ENCODE measurements at regions not wholly inside any gene's neighbourhood (a gene's known extent, or its start where the extent isn't known, plus 50 kb on each side); places are given as distances from the start of the nearest gene placed in this dataset.

GRCh38 chr9:90722071-90722470 is 79.4 kb upstream of the DIRAS2 start:
- Histone ChIP-seq H4K20me1 (ENCODE audit: insufficient read depth, low read length, poor library complexity, severe bottlenecking) (no peaks in the 10 kb centered on the region), H3K4me2 (ENCODE audit: low read depth, low read length, poor library complexity, severe bottlenecking) (no peak overlapping the region), H3K36me3 (ENCODE audit: insufficient read depth, low read length) (no peaks in the 10 kb centered on the region), H3K4me3 (ENCODE audit: low read length, poor library complexity, severe bottlenecking) (no peak overlapping the region), H3K9me3 (ENCODE audit: insufficient read depth, low read depth, low read length) (no peaks in the 10 kb centered on the region), H3K9ac (ENCODE audit: low read depth, low read length, poor library complexity, severe bottlenecking) (no peak overlapping the region), H3K9me2 (replicated peaks; ENCODE audit: low read depth, low read length) (no peaks in the 10 kb centered on the region), H3K79me2 (ENCODE audit: insufficient read depth, low read length) (no peaks in the 10 kb centered on the region), H3K27me3 (ENCODE audit: insufficient read depth, low read length, poor library complexity, severe bottlenecking) (no peaks in the 10 kb centered on the region), H2AFZ (ENCODE audit: low read length) (no peak overlapping the region), H3F3A (ENCODE audit: low read depth) (no peaks in the 10 kb centered on the region), H3K4me1 (ENCODE audit: insufficient read depth, low read length, poor library complexity, severe bottlenecking) (no peaks in the 10 kb centered on the region)
- TF ChIP-seq CTCF (conservative IDR thresholded peaks at IDR 0.05; ENCODE audit: low read length) (no peak), EZH2phosphoT487 (IDR thresholded peaks at IDR 0.05; ENCODE audit: borderline replicate concordance) (no peak)

- no peaks in the 10 kb centered on the region for H3K27me3 ChIP-seq (ENCODE audit: insufficient read depth, low read length, poor library complexity, severe bottlenecking)
- TF ChIP-seq EZH2phosphoT487 (IDR thresholded peaks at IDR 0.05; ENCODE audit: borderline replicate concordance) (no peak), CTCF (conservative IDR thresholded peaks at IDR 0.05; ENCODE audit: low read length) (no peak)
Measured at GRCh38 chr9:90720621-90721265, 78.1 kb upstream of the DIRAS2 start.

GRCh38 chr9:90706230-90706629 is 63.6 kb upstream of the DIRAS2 start:
- H2AFZ ChIP-seq (ENCODE audit: low read length) = no peak overlapping the region
- no peaks in the 10 kb centered on the region for H3K36me3 ChIP-seq (ENCODE audit: insufficient read depth, low read length)
- H3F3A ChIP-seq (ENCODE audit: low read depth) = no peaks in the 10 kb centered on the region
- H3K9me2 ChIP-seq (replicated peaks; ENCODE audit: low read depth, low read length) = no peaks in the 10 kb centered on the region
- H3K4me2 ChIP-seq (ENCODE audit: low read depth, low read length, poor library complexity, severe bottlenecking) = no peak overlapping the region
- H3K4me3 ChIP-seq (ENCODE audit: low read length, poor library complexity, severe bottlenecking) = no peak overlapping the region
- no peak overlapping the region for H3K9ac ChIP-seq (ENCODE audit: low read depth, low read length, poor library complexity, severe bottlenecking)
- H3K4me1 ChIP-seq (ENCODE audit: insufficient read depth, low read length, poor library complexity, severe bottlenecking) = no peaks in the 10 kb centered on the region
- no peaks in the 10 kb centered on the region for H4K20me1 ChIP-seq (ENCODE audit: insufficient read depth, low read length, poor library complexity, severe bottlenecking)
- no peaks in the 10 kb centered on the region for H3K9me3 ChIP-seq (ENCODE audit: insufficient read depth, low read depth, low read length)
- TF ChIP-seq EZH2phosphoT487 (IDR thresholded peaks at IDR 0.05; ENCODE audit: borderline replicate concordance) = no peak
- TF ChIP-seq CTCF (conservative IDR thresholded peaks at IDR 0.05; ENCODE audit: low read length) = no peak
- no peaks in the 10 kb centered on the region for H3K79me2 ChIP-seq (ENCODE audit: insufficient read depth, low read length)
- no peaks in the 10 kb centered on the region for H3K27me3 ChIP-seq (ENCODE audit: insufficient read depth, low read length, poor library complexity, severe bottlenecking)

More at GRCh38 chr9:90720621-90721265, 78.1 kb upstream of the DIRAS2 start:
- no peaks in the 10 kb centered on the region for H3K36me3 ChIP-seq (ENCODE audit: insufficient read depth, low read length)
- H3K9me3 ChIP-seq (ENCODE audit: insufficient read depth, low read depth, low read length) = no peaks in the 10 kb centered on the region
- no peaks in the 10 kb centered on the region for H3F3A ChIP-seq (ENCODE audit: low read depth)
- no peak overlapping the region for H3K4me2 ChIP-seq (ENCODE audit: low read depth, low read length, poor library complexity, severe bottlenecking)
- no peaks in the 10 kb centered on the region for H3K9me2 ChIP-seq (replicated peaks; ENCODE audit: low read depth, low read length)
- H2AFZ ChIP-seq (ENCODE audit: low read length) = no peak overlapping the region
- no peaks in the 10 kb centered on the region for H3K4me1 ChIP-seq (ENCODE audit: insufficient read depth, low read length, poor library complexity, severe bottlenecking)
- H3K79me2 ChIP-seq (ENCODE audit: insufficient read depth, low read length) = no peaks in the 10 kb centered on the region
- no peak overlapping the region for H3K9ac ChIP-seq (ENCODE audit: low read depth, low read length, poor library complexity, severe bottlenecking)
- H3K4me3 ChIP-seq (ENCODE audit: low read length, poor library complexity, severe bottlenecking) = no peak overlapping the region
- H4K20me1 ChIP-seq (ENCODE audit: insufficient read depth, low read length, poor library complexity, severe bottlenecking) = no peaks in the 10 kb centered on the region
